Head of caudate nucleus (tissue), 42 donors: ENCODE measurements at regions not wholly inside any gene's neighbourhood (a gene's known extent, or its start where the extent isn't known, plus 50 kb on each side); places are given as distances from the start of the nearest gene placed in this dataset.
A peak's percentile ranks its signal among the peaks of the same experiment; 100 is the strongest.

Experiments used
- DNase-seq, 42 donors: peaks; one replicate each; pipeline versions ENCODE4 v3.0.0 to v3.0.0-alpha.2; 2020 to 2021; ENCODE audit warnings: mixed read lengths in 7 of 42
- intact Hi-C: fragments of 100-400 bp; cut with DNase I; formaldehyde crosslinking; loops from one replicate; pipeline ENCODE4 v1.15.0; 2022

DNA sequence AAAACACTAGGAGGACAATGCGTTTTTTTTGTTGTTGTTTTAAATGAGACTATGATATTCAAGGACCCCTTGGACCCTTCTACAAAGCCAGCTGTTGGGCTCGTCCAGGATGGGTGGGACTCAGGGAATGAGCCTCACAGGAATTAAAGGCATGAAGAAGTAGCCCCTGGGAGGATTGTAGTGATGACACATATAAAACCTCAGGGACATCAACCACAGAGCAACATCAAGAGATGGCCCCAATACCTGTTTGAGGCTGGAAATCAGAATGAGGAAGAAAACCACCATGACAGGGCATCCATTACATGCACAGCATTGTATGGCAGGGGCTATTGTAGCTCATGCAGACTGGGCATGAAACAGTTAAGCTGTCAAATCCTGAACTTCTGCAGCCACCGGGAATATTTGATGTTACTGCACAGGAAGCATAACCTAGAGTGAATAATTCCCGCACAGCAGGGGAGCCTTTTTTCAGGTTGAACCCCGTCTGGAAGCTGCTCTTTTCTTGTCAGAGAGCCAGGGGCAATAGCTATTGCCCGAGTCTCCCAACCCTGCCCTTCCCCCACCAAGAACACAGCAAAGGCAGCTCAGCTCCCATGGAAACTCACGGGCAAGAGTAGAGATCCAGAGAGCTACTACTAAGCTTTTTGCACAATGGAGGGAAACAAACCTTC is 140.2 kb upstream of the FGGY start:
- DNase-seq, result peak in 6 of 42 donors; percentile 28 to 52 (median 40)

DNA sequence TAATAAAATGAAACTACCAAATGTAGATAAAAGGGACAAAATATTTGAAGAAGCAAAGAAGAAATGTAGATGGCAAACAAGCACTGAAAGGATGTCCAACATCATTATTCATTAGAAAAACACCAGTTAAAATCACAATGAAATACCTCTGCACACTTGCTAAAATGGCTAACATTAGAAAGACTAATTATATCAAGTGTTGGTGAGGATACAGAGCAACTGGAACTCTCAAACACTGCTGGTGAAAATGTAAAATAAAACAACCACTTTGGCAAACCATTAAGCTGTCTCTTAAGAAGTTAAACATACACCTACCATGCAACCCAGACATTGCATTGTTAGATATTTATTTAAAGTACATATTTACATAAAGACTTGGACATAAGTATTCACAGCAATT is 138.6 kb upstream of the FGGY start:
- DNase-seq, result no peak
- intact Hi-C loops, result no loop called here

More for the DNA sequence above, 140.2 kb upstream of the FGGY start:
- intact Hi-C loops, result no loop called here

DNA sequence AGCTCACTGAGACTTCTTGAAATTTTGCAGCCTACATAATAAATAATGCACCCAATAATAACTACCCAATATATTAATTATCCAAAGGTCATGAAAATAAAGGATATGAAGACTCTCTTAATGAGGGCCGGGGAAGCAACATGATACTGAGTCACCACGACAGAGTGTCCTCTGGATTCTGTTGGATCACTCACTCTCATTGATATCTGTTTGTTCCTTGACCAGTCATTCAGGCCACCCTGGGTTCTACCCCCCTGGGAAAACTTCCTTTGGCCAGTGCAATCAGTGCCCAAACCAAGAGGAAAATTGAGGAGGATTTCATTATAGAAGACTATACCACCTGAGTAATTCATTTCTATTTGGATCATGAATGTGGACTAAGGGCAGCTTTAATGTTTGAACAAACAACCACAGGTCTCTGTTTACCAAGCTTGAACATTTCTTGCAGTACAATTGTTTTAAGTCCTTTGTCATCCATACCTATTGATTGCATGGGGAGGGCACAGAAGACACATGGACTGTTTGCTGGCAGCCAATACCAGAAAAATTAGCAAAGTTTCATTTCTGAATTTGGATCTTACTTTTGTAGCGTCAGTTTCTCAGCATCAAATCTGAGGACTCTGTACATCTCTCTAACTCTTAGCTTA is 137.2 kb upstream of the FGGY start:
- no peak for DNase-seq
- intact Hi-C loops, result no loop called here

DNA sequence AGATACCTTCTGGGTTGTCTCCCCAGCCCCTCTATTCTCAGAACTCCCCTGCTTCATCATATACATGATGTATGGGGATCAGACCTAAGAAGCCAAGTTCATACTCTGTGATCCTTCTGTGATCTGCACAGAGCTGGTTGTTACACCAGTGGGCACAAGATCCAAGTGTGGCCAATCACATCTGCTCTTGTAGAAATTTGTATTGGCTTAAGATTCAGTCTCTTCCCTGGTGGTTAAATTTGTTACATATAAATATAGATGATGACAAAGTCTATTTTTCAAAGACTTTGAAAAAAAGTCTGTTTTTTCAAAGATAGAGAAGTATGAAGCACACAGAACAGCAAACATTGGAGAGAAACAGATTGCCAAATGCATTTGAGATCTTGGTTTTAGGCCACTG is 135.8 kb upstream of the FGGY start:
- intact Hi-C loops, result no loop called here
- no peak for DNase-seq

DNA sequence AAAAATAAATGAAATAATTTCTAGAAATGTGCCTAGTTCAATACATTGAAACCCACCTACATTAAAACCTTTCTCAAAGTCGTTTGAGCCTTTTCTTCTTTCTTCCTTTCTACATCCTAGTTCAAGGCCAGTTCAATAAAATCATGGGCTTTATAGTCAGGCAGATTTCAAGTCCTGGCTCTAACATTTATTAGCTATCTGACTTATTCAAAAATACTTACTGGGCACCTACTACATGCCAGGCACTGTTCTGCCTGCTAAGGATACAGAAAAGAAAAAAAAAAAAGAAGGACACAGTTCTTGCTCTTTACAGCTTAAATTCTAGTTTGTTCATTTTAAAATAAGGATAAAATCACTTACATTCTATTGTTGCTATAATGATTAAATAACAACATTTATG is 134.2 kb upstream of the FGGY start:
- DNase-seq, result no peak
- intact Hi-C loops, result no loop called here

DNA sequence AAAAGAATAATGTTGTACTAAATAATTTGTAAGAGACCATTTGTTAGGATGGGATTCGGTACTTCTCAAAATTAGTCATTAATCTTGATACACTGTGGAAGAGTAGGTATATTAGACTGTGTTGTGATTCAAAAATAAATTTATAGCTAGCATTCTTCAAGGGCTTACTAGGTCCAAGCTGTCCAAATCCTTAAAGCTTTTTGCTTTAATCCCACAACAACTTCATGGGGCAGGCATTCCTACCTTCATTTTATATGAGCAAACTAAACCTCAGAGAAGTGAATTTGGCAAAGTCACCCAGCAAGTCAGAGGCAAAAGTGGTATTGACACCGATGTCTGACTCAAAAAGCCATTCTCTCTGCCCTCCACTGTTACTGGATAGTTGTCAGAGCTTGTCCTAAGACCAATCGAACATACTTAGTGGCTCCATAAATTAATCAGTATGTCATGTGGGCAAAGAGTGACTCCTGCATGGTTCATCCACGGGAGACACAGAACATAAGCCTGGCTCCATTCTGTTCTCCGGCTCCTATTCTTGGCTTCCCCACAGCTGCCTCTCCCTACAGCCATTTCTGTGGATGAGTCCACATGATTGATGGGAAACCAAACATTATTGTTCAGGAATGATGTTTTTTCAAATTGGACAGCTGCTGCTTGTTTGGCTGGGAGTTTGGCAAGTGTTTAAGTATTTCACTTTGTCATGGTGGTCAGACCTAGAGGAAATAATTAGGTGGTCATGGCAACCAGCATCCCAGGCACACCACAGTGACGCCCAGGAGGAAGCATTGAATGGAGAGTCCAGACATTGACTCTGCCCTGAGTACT is 133.4 kb upstream of the FGGY start:
- intact Hi-C loops, result no loop called here
- DNase-seq, result no peak

DNA sequence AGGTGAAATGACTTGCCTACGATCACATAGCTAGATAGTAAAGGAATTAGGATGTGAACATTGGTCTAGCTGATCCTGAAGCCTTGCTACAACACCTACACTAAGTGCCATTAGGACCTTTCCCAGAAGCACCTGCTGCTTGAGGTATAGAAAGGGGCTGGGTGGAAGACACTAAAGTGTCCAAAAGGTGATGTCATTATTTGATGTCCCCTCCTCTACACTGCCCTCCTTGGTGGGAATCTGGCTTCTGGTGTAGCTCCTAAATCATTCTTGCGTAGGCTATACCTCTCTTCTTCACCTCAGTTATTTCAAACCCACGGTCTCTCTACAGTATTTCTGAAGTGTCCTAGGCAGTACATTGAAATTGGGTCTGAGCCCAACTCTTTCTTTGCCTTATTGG is 132.5 kb upstream of the FGGY start:
- intact Hi-C loops, result no loop called here
- DNase-seq, result no peak

DNA sequence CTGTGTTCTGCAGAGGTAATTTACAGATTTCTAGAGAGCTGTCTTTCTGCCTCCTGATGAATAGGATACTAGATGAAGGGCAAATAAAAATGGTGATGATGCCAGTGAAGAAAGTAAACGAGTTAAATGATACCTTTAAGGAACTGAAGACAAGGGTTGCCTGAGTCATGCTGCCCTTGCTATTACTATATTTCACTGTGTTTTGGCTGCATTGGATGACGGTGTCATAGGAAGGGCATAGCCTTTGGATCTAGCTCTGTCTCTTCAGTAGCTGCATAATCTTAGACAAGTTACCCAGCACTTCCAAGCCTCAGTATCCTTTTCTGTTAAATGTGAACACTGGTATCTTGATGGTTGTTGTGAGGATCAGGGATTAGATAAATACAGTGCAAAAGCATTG is 131.5 kb upstream of the FGGY start:
- no peak for DNase-seq
- intact Hi-C loops, result no loop called here

DNA sequence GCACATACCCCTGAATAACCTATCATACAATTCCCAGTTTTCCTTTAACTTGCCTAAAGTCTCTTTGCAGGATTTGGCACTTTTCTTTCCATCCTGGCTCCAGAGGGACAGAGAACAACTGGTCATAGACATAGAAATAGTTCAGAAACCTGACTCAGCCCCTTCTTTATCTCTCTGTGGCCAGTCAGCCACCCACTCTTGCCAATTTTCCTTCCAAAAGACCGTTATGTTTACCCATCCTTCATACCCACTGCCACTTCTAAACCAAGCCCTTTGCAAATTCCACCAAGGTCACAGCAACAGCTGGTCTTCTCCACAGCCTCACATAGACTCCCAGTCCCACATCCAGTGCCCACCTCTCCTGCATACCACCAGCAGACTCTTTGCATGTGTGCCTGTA is 127.2 kb upstream of the FGGY start:
- intact Hi-C loops, result no loop called here

DNA sequence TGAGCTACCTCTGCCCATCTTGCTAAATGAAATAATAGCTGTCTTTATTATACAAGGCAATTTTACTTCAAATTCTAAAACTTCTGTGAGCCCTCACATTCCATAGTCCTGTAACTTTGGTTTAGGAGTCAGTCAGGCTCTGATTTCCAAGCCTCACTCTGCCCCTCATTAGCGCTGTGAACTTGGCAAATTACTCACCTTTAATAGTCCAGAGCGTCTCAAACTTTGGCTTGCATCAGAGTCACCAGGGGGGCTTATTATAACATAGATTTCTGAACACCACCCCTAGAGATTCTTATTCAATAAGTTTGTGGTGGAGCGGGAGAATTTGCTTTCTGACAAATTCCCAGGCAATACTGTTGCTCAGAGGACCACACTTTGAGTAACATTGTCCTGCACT is 126.2 kb upstream of the FGGY start:
- DNase-seq, result no peak
- intact Hi-C loops, result no loop called here

More for the DNA sequence above, 127.2 kb upstream of the FGGY start:
- DNase-seq, result no peak

DNA sequence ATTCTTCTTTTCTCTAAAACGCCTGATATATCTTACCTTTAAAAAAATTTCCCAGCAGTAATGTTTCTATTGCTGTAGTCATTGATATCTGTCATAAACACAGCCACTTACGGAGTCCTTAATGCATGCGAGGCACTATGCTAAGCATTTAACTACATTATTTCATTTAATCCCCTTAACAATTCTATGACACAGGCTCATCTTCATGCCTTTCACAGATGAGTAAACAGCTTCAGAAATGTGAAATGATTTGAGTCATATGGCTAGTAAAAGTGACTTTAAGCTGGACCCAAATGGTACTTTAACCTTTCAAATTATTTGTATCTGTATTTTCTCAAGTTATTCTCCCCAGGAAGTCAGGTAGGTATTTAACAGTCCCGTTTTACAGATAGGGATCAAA is 125.1 kb upstream of the FGGY start:
- intact Hi-C loops, result no loop called here
- no peak for DNase-seq

DNA sequence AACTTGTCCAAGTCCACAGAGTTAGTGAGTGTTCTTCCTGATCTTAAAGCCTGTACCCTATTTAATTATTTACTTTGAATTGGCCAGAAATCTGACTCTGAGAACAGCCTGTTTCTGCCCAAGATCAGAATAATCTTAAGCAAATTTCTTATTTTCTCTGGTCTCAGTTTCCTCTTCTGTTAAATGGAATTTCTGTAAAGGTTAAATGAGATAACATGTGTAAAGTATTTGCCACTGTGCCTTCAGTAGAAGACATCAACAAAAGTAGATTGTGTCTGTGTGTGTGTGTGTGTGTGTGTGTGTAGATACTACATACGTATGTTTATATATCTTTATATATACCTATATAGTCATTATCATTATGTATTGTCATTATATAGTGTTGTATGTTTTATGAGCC is 124.2 kb upstream of the FGGY start:
- intact Hi-C loops, result no loop called here
- DNase-seq, result no peak

DNA sequence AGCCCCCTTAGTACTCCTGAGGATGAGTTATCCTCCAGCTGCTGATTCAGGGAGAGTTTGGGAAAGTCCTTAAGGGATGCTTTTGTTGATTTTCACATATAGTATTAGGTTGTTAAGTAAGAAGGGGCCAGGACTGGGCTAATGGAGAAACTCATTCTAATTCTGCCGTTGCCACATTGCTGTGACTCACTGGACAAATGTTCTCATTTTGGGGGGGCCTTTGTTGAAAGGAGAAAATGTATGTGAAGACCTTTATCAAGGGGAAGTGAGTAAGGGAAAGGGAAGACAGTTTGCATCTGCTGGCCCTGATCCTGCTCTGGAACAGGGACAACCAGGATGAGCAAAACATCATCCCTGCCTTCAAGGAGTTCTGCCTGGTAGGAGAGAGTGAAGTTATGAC is 123.2 kb upstream of the FGGY start:
- intact Hi-C loops, result no loop called here
- DNase-seq, result no peak

DNA sequence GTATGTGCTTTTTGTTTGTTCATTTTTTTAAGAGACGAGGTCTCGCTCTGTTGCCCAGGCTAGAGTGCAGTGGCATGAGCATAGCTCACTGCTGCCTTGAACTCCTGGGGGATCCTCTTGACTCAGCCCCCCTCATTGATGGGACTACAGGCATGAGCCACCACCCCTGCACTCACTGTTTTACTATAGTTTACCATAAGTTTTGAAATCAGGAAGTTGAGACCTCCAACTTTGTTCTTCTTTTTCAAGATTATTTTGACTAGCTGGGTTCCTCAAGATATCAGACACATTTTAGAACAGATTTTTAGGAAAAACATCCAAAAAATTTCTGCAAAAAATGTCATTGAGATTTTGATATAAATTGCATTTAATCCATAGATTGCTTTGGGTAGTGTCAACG is 120.4 kb upstream of the FGGY start:
- no peak for DNase-seq
- intact Hi-C loops, result no loop called here

DNA sequence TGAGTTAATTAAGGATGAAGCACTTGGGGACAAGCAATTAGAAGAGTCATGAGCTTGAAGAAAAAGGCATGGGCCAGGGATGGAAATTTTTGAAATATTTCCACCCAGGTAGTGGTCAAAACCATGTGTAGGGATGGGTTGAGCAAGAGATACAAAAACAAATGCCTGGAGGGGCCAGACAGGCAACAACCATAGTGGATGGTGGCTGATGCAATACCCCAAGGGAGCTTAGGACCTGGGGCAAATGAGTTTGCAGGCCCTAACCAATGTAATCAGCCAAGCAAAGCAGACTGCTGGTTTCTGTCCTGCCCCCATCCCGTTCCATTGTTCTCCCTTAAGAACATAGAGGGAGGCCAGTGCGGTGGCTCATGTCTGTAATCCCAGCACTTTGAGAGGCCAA is 119.1 kb upstream of the FGGY start:
- DNase-seq, result no peak
- intact Hi-C loops, result no loop called here

DNA sequence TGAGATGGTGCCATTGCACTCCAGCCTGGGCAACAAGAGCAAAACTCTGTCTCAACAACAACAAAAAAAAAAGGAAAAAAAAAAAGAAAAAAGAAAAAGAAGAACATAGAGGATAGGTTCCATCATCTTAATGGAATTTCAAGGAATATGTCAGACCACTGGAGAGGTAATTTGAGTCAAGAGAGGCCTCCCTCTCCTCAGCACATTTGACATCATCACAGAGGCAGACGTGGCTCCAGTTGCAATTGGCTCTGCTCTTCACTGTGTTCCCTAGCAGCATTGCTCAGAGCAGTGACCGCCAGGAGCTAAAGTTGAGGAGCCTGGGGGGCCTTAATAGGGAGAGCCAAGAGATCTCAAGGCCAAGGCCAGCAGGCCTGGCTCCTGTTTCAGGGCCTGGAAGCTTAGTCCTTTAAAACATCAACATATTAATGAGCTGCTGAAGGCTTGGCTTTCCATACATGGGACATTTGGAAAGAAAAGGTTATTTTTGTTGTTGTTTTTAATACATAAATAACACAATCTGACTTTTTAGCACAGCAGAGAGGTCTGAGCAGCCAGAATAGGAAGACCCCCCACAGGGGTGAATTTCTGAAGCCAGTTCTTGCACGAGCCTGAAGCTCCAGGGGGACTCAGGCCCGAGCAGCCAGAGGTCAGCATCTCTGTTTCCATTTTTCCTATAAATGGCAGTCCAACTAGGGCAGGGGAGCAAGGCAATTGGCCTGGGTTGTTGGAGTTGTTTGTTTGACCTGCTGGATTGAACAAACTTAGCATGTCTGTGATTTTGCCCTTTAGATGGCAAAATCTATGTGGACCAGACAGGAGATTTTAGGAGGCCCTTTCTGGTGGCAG is 118.3 kb upstream of the FGGY start:
- intact Hi-C loops, result no loop called here

DNA sequence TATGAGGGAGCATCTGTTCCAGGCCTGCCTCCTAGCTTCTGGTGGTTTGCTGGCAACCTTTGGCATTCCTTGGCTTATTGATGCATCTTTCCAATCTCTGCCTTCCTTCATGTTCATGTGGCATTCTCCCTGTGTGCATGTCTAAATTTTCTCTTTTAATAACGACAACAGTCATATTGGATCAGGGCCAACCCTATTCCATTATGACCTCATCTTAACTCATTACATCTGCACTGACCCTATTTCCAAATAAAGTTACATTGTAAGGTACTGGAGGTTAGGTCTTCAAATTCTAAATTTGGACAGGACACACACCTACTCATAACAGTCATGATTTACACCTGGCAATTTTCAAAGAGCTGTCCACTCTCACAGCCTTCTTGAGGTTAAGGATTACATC is 117.2 kb upstream of the FGGY start:
- no peak for DNase-seq
- intact Hi-C loops, result no loop called here

More for the DNA sequence above, 118.3 kb upstream of the FGGY start:
- peak in 16 of 42 donors; percentile 1 to 64 (median 19) for DNase-seq

DNA sequence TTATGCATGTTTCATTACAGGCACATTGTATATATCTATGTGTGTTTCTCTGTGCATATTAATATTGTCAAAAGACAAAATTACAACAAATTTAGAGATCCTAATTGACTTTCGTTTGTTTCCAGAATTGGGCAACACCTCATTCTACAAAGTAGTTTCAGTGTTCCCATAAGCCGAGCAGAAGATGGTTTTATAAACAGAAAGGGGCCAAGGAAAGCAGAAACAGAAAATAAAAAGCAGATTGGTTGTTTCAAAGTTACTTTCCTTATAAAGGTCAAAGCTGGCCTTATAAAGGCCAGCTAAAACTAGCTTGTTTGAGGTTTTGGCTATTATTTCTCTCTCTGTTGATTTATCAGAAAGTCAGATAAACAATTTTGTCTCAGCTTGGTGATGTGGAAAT is 116.2 kb upstream of the FGGY start:
- intact Hi-C loops, result no loop called here
- DNase-seq, result no peak

DNA sequence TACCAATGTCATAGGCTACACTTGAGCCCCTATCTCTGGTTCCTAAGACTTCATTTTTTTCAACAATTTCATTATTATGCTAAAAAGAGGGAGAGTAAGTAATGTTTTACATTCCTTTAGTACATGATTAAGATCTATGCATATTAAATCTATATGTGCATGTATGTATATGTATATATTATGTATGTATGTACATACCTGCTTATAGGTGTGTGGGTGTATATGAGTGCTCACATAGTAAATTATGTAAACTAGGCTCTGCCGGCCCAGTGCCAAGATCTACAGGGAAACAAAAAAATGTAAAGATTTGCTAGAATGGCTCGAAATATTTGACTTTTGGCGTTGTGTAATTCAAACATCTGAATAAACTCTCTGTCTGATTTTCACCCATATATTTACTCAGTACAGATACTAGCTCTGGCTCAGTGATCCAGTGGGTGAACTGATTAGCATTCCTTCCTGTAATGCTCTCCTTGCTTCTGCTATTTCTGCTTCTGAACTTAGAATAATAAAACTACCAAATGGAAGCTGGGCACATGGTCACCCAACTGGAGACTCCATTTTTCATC is 113.1 kb upstream of the FGGY start:
- DNase-seq, result no peak
- intact Hi-C loops, result no loop called here
